ENCODE measurements at regions not wholly inside any gene's neighbourhood (a gene's known extent, or its start where the extent isn't known, plus 50 kb on each side); places are given as distances from the start of the nearest gene placed in this dataset.

DNA sequence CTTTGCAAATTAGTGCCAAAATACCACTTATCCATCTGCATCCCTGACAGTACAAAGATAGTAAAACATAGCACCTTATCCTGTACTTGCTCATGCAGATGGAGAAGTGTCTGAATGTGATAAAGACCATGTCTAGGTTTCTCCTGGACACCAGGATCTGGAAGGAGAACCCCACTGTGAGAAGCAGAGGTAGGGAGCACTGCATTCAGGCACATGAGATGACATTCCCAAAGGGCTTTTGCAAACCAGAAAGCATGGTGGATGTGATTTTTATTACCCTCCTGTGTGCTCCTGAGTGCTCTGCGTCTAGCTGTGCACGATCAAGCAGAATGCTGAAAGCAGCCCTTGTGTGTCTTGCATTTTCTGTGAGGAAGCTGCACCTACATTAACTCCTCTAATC, 857.6 kb upstream of the ID2 start (continued):
- TF ChIP-seq, protein P1, sequence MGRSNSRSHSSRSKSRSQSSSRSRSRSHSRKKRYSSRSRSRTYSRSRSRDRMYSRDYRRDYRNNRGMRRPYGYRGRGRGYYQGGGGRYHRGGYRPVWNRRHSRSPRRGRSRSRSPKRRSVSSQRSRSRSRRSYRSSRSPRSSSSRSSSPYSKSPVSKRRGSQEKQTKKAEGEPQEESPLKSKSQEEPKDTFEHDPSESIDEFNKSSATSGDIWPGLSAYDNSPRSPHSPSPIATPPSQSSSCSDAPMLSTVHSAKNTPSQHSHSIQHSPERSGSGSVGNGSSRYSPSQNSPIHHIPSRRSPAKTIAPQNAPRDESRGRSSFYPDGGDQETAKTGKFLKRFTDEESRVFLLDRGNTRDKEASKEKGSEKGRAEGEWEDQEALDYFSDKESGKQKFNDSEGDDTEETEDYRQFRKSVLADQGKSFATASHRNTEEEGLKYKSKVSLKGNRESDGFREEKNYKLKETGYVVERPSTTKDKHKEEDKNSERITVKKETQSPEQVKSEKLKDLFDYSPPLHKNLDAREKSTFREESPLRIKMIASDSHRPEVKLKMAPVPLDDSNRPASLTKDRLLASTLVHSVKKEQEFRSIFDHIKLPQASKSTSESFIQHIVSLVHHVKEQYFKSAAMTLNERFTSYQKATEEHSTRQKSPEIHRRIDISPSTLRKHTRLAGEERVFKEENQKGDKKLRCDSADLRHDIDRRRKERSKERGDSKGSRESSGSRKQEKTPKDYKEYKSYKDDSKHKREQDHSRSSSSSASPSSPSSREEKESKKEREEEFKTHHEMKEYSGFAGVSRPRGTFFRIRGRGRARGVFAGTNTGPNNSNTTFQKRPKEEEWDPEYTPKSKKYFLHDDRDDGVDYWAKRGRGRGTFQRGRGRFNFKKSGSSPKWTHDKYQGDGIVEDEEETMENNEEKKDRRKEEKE (IDR thresholded peaks at IDR 0.05; ENCODE audit: borderline replicate concordance in 1 of 2, control insufficient read depth in 1 of 2, low read depth in 2 of 2, low read length in 1 of 2): no peak
- TF ChIP-seq RFX1 (IDR thresholded peaks at IDR 0.05) (no peak), HDAC8 (tag; IDR thresholded peaks at IDR 0.05) (no peak), ZNF431 (CRISPR knock-in tag; IDR thresholded peaks at IDR 0.05) (no peak), TAF9B (IDR thresholded peaks at IDR 0.05; ENCODE audit: partially characterized antibody) (no peak), NBN (IDR thresholded peaks at IDR 0.05; ENCODE audit: low read depth) (no peak), HLTF (IDR thresholded peaks at IDR 0.05) (no peak), ZNF79 (CRISPR knock-in tag; IDR thresholded peaks at IDR 0.05; ENCODE audit: low read depth) (no peak), ZC3H11A (IDR thresholded peaks at IDR 0.05; ENCODE audit: low read depth, low read length) (no peak), BRD9 (IDR thresholded peaks at IDR 0.05; ENCODE audit: low read depth, partially characterized antibody) (no peak), GATA2 (CRISPR knock-in tag; IDR thresholded peaks at IDR 0.05) (no peak), ZNF561 (CRISPR knock-in tag; conservative IDR thresholded peaks at IDR 0.05) (no peak), FOXA1 (IDR thresholded peaks at IDR 0.05; ENCODE audit: borderline replicate concordance) (no peak)
- TF ChIP-seq, protein P2, sequence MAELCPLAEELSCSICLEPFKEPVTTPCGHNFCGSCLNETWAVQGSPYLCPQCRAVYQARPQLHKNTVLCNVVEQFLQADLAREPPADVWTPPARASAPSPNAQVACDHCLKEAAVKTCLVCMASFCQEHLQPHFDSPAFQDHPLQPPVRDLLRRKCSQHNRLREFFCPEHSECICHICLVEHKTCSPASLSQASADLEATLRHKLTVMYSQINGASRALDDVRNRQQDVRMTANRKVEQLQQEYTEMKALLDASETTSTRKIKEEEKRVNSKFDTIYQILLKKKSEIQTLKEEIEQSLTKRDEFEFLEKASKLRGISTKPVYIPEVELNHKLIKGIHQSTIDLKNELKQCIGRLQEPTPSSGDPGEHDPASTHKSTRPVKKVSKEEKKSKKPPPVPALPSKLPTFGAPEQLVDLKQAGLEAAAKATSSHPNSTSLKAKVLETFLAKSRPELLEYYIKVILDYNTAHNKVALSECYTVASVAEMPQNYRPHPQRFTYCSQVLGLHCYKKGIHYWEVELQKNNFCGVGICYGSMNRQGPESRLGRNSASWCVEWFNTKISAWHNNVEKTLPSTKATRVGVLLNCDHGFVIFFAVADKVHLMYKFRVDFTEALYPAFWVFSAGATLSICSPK (IDR thresholded peaks at IDR 0.05; ENCODE audit: borderline replicate concordance): no peak
- TF ChIP-seq, protein P3, sequence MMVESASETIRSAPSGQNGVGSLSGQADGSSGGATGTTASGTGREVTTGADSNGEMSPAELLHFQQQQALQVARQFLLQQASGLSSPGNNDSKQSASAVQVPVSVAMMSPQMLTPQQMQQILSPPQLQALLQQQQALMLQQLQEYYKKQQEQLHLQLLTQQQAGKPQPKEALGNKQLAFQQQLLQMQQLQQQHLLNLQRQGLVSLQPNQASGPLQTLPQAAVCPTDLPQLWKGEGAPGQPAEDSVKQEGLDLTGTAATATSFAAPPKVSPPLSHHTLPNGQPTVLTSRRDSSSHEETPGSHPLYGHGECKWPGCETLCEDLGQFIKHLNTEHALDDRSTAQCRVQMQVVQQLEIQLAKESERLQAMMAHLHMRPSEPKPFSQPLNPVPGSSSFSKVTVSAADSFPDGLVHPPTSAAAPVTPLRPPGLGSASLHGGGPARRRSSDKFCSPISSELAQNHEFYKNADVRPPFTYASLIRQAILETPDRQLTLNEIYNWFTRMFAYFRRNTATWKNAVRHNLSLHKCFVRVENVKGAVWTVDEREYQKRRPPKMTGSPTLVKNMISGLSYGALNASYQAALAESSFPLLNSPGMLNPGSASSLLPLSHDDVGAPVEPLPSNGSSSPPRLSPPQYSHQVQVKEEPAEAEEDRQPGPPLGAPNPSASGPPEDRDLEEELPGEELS (CRISPR knock-in tag; IDR thresholded peaks at IDR 0.05; ENCODE audit: borderline replicate concordance): no peak

Measured in K562 (cell line).